ENCODE measurements at regions not wholly inside any gene's neighbourhood (a gene's known extent, or its start where the extent isn't known, plus 50 kb on each side); places are given as distances from the start of the nearest gene placed in this dataset.
"Not testable (repeated sequence)": the region's sequence is repeated elsewhere in the genome, so short reads cannot be mapped to it uniquely, and the experiment has no call there.

DNA sequence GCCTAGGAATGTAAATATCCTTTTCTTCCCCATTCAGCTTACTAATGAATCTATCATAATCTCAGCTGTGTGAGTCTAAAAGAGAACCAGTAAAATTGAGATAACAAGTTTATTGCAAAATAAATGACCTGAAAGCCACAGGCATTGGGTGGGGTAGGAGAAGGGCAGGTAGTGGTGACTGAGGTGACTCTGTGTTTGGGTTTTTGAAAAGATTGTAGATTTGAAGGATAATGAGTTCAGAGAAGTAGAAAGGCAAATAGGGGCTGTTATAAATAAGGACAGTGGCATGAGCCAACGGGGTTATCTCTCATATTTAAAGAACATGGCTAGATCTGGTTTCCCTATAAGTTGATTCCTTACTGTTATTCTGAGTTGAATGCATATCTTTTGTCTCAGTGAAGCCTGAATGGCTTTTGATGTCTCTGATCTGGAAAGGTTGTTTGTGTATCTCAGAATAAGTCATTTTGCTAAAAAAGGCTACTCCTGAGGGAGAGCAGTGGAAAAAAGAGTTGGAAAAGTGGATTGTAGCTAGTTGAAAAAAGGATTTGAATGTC, 92.3 kb upstream of the TPTE start:
- not testable (repeated sequence) for DNase-seq (ENCODE audit: low read depth)

- no peak for DNase-seq (ENCODE audit: low read depth)
Observed at GRCh38 chr21:10430005-10430404, 91.4 kb upstream of the TPTE start.

GRCh38 chr21:10431995-10432394, 89.4 kb upstream of the TPTE start:
- DNase-seq (ENCODE audit: low read depth), result not testable (repeated sequence)

GRCh38 chr21:10432456-10432855, 88.9 kb upstream of the TPTE start:
- not testable (repeated sequence) for DNase-seq (ENCODE audit: low read depth)

DNA sequence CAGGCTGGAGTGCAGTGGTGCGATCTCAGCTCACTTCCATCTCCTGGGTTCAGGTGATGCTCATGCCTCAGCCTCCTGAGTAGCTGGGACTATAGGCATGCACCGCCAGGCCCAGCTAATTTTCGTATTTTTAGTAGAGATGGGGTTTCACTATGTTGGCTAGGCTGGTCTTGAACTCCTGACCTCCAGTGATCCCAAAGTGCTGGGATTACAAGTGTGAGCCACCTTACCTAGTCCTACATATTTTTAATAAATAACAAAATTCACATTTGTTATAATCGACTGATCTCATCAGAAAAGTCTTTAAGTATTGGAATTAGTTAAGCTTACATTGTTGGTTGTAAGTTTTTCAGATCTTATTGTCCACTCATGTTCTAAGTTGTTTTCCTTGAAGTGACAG, 83.4 kb upstream of the TPTE start:
- not testable (repeated sequence) for DNase-seq (ENCODE audit: low read depth)

DNA sequence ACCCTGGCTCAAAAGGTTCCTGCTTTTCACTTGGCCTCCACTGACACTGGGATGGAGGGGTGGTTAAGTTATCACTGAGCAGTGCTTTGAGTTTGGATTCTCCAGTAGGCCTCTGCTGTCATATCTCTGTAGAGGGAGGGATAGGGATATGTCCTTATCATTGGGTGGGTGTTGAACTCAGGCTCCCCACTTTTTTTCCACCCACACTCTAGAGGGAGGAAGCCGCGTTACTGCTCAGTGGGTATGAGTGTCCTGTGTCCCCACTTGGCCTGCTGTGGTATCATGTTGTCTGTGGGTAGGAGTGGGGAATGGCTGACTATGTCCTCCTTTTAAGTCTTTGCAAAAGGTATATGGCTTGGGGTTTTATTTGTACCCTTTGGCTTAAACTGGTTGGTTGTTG, 80.7 kb upstream of the TPTE start:
- DNase-seq (ENCODE audit: low read depth), result not testable (repeated sequence)

- DNase-seq (ENCODE audit: low read depth), result not testable (repeated sequence)
Observed at GRCh38 chr21:10442018-10442417, 79.4 kb upstream of the TPTE start.

- not testable (repeated sequence) for DNase-seq (ENCODE audit: low read depth)
Observed at GRCh38 chr21:10445685-10446084, 75.7 kb upstream of the TPTE start.

- DNase-seq (ENCODE audit: low read depth), result not testable (repeated sequence)
Observed at GRCh38 chr21:10449451-10449850, 71.9 kb upstream of the TPTE start.

GRCh38 chr21:10451274-10451673, 70.1 kb upstream of the TPTE start:
- DNase-seq (ENCODE audit: low read depth), result not testable (repeated sequence)

DNA sequence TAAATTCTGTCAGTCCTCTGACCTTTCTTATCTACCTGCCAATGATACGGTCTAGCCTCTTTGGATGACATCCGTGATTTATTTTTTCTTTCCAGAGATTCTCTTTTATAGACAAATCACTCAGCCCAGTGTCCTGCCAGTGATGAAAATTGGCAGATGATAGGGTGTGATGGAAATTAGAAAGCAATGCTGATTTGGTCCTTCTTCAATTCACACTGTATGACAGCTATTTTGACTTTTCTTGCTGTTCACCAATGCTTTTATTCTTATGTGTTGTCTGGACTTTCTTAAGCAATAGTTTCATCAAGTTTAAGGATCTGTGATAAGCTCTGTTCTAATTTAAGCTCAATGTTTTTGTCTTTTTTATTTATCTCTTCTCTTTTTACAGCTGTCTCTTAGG, 63.6 kb upstream of the TPTE start:
- not testable (repeated sequence) for DNase-seq (ENCODE audit: low read depth)

DNA sequence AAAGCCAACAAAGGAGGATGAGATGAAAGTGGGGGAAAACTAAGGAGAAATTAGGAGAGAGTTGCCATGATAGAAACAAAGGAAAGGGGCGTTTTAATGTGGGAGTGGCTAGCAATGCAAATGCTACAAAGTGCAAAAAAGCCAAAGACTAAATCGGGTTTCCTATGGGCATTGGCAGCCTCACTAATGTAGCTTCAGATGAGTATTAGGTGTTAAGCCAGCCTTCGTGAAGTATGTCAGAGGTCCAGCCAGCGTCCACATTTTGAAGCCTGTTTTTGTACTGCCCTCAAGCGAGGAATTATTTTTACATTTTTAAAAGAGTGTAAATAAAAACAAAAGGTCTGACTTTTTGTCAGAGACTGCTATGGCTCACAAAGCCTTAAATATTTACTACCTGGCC, 60.4 kb upstream of the TPTE start:
- not testable (repeated sequence) for DNase-seq (ENCODE audit: low read depth)

- not testable (repeated sequence) for DNase-seq (ENCODE audit: low read depth)
Observed at GRCh38 chr21:10461445-10461844, 59.9 kb upstream of the TPTE start.

- DNase-seq (ENCODE audit: low read depth), result no peak
Observed at GRCh38 chr21:10463156-10463555, 58.2 kb upstream of the TPTE start.

GRCh38 chr21:10464975-10465374, 56.4 kb upstream of the TPTE start:
- no peak for DNase-seq (ENCODE audit: low read depth)

DNA sequence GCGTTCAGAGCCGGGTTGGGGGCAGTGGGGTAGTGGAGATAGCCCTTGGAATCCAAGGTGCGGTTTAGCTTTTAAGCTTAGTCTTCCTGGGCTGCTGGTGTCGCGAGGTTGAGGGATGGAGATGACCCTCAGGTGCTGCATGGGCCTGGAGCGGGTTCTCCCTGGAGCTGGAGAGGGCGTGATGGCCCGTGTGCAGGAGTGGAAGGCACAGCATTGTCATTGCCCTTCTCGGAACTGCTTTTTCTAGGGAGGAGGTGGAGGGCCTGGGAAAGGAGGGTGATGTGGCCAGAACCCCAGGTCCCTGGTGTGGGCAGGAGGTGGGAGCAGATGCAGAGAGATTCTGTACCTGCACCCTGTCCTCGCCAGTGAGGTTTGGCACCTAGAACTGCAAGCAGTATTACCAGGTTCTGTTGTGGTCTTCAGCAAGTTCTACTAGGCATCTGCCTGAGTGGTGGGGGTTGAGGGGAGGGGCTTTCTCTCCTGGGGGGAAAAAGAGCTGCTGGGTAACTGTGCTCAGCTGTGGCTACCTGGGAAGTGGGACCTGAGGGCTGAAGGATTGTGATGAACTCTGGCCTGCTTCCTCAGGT, 55.8 kb upstream of the TPTE start:
- not testable (repeated sequence) for DNase-seq (ENCODE audit: low read depth)

DNA sequence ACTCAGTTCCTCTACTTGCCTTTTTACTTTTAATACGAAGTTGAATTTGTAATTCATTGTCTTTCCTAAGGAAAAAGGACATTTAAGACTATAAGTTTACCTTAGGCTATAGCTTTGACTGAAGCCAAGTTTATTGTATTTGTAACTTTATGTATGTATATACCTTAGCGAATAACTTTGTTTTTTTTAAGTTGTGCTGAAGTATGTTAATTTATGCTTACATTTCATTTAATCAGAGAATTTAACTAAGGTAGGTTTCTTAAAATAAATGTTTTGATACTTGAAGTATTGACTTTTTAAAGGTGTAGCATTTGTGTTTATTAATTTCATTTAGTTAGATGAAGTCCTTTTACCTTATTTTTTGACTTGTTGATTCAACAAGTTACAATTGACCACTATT, 55.2 kb upstream of the TPTE start:
- DNase-seq (ENCODE audit: low read depth), result no peak
